ENCODE measurements at regions not wholly inside any gene's neighbourhood (a gene's known extent, or its start where the extent isn't known, plus 50 kb on each side); places are given as distances from the start of the nearest gene placed in this dataset.
"Not testable (repeated sequence)": the region's sequence is repeated elsewhere in the genome, so short reads cannot be mapped to it uniquely, and the experiment has no call there.

DNA sequence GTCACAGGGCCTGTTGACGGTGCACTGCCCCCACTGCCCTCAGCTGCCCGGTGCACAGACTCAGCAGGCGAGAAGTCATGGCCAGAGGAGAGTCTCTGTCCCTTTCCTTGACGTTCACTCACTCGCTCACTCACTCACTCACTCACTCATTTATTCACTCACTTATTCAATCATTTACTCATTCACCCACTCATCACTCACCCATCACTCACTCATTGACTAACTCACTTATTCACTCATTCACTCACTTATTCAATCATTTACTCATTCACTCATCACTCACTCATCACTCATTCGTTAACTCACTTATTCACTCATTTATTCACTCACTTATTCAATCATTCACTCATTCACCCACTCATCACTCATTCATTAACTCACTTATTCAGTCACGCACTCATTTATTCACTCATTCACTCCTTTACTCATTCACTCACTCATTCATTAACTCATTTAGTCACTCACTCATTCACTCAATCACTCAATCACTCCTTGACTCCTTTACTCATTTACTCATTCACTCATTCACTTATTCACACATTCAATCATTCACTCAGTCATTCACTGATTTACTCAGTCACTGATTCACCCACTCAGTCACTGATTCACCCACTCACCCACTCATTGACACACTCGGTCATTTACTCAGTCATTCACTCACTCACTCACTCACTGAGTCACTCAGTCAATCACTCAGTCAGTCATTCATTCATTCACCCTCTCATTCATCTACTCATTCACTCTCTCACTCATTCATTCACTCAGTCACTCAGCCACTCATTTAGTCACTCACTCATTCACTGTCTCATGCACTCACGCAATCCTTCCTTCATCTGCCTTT is 1193.5 kb downstream of the BRD1 start:
- DNase-seq (ENCODE audit: low read depth) = no peak

DNA sequence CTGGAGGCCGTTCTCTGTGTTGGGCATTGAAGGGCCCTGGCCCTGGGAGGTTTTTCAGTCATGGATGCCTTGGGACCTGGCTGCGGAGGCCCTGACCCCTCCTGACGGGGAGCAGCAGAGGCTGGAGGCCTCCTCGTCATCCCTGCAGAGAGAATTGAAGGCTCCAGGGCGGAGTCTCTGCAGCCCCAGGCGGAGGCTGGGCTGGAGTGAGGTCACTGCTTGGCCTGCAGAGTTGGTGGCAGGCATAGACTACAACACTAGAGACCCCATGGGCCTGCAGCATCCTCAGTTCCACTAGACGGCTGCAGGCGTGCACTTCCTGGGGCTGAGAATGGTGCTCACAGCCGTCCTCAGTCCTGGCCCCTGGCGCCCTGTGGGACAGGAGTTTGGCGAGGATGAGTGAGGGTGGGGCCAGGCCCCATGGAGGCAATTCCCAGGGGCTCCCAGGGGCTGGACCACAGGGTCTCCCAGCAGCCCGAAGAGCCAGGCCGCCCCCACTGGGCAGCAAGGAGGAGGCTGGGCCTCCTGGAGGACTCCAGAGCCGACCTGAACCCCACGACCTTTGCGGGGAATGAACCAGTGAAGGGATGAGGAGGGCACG is 1194.9 kb downstream of the BRD1 start:
- no peak for DNase-seq (ENCODE audit: low read depth)

DNA sequence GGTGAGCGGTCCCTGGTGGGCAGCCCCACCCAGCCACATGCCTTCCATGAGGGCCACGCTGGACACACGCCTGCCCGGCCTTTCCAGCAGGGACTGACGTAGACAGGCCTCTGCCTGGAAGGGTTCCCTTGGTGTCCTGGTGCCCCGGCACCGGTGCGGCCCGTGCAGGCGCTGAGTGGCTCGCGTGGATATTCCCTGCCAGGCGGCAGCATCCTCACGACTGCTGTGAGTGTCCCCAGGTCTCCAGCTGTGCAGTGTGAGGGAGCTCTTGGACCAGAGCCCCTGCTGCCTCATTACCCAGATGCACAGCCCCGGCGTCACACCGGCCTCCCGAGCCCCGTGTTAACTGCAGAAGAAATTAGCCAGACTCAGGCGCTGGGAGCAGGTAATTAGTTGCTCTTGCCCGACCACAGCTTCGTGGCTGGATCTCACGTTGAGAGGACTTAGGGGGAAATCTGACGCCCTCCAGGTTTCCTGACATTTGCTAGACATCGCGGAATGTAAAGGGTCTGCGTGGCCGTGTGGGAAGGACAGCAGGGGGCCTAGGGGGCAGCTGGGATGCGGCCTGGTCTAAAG is 1196.3 kb downstream of the BRD1 start:
- no peak for DNase-seq (ENCODE audit: low read depth)

DNA sequence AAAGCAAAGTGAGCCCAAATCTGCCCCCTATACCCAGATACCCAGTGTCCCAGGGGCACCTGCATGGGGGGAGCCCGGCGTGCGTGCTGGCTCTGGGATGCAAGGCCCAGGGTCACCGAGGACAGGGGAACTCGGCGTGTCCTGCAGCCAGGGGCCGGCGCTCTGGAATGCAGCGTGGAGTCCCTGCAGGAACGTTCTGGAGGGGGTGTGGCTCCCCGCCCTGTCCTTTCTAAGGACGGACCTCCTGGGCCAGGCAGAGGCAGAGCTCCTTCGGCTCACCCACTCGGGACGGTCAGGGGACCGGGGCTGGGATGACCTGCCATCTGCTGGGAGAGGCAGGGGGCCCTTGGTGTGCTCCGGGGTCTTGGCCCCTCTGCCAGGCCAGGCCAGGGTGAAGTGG is 1196.8 kb downstream of the BRD1 start:
- DNase-seq (ENCODE audit: low read depth) = no peak

DNA sequence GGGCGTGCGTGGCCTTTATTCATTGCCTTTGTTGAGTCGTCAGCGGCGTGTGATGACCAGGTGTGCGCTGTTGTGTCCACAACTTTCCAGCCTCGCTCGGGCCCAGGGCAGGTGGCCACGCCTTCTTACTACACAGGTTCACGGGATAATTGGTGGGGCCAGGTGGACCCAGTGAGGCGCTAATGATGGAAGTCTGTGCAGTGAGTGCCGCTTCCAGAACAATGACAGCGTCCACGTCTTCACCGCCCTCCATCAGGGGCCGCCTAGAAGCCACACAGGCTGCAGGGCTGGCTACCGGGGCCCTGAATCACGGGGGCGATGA is 1197.3 kb downstream of the BRD1 start:
- no peak for DNase-seq (ENCODE audit: low read depth)

DNA sequence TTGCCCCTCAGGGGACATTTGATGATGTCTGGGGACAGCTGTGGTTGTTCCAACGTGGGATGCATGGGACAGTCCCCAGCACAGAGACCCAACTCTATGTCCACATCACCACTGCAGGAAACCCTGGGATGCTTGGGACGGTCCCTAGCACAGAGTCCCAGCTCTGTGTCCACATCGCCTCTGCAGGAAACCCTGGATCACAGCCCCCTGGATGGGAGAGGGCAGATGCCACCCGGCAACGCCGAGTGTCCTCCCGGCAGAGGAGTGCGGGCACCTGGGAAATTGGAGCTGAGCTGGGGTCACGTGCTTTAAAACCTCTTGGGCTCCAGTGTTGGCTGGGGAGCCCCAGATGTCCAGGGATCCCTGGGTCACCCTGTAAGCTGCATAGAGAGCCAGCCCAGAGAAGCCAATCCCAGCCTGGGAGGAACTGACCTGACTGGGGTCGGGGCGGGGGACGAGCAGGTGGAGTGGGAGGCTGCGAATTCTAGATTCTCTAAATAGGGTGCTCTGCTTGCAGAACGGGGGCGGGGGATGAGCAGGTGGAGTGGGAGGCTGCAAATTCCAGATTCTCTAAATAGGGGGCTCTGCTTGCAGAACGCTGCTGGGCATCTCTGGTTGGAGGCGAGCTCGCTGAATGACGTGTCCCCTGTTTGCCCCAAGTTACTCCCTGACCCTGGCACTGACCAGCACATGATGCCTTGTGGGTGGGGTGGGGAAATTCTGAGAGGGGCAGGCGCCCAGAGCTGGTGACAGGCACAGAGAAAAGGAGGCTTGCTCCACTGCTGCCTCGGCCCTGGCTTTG is 1197.8 kb downstream of the BRD1 start:
- DNase-seq (ENCODE audit: low read depth) = no peak

DNA sequence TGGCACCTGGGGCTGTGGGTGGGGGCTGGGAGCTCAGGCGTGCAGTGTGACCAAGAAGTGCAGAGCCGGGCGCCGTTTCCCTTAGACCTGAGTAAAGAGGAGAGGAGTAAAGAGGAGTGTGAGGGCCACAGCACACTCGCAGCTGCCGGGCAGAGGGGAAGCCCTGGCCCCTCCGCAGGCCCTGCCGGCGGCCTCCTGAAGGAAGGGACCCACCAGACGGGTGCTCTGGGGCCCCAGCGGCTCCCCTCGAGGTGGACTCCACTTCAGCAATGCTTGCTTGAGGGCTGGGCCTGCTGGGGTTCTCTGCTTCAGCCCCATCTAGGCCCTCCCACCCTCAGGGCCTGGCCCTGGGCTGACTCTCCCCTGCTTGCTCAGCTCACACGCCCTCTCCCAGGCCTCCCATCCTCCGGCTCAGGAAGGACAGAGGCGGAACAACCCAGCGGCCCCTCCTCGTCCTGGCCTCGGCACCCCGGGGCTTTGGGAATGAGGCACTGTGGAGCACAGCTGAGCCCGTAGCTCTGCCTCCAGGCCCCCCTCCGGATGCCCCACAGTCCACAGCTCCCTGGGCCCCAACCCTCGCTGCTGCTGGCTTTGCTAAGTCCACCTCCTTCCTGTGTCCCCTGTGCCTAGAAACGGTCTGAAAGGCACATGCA is 1198.7 kb downstream of the BRD1 start:
- DNase-seq (ENCODE audit: low read depth) = no peak

DNA sequence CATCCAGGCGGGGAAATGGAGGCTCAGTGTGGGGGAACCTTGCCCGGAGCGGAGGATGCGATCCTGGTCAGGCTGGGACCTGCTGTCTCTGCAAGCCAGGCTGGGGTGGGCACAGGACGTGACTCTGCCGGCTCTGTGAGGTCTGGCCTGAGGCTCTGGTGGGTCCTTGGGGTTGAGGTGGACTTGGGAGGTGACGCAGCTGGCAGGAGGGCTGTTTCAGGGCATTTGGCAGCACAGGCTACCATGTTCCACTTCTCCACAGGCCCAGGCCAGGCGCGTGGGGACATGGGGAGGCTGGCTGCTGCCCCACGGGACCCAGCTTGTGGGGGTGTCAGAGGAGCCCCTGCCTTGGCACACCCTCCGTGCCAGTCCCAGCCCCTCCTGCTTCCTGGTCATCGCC is 1199.7 kb downstream of the BRD1 start:
- no peak for DNase-seq (ENCODE audit: low read depth)

DNA sequence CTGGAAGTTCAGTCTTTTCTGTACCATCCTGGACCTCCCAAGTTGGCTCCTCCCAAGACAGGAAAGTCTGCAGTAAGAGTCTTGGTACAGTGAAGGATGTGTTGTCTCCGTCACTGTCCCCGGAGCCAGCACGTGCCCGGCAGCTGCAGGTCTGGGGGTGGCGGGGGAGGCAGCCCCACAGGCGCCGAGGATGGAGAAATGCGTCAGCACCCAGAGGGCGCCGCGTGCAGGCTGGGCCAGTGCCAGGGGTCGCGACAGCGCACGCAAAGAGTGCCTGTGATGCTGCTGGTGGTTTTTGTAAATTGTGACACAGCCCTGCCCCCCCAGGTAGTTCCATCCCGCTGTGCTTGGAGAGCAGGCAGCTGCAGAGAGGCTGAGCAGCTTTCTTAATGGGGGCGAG is 1200.5 kb downstream of the BRD1 start:
- peak; percentile 44 for DNase-seq (ENCODE audit: low read depth)

DNA sequence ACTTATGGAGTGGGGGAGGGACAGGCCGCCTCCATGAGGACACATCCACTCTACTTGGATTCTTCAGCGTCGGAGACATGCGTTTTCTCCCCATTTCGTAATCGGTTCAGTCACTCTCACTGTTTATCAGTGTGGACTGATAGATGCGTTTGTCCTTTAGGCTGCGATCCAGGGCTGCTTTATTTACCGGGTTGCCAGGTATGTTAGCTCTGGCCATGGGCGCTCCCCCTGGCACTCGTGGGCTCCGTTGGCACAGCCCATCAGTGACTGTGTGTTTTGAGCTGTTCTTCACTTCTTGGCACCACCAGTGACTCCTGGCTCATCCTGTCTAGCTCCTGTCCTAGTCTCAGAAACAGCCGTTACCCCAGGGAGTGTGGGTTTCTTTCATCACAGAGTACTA is 1203.3 kb downstream of the BRD1 start:
- DNase-seq (ENCODE audit: low read depth) = no peak

DNA sequence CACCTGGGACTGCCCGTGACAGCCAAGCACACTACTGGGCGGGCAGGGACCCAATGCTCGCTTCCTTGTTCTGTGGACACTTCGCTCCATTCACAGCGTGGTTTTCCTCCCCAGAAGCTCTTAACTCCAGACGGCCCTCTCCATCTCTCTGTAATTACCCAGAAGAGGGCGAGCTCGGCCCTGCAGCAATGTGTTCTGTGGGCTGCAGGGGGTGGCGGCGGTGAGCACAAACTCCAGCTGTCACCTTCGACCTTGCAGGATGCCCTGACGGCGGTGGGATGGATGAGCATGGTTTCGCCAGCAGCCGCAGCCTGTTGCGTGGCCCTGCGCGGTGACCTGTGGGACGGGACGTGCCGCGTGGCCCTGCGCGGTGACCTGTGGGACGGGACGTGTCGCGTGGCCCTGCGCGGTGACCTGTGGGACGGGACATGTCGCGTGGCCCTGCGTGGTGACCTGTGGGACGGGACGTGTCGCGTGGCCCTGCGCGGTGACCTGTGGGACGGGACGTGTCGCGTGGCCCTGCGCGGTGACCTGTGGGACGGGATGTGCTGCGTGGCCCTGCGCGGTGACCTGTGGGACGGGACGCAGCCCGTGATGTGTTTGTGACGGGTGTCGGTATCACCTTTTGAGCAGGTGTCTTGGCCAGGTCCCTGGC is 1204.7 kb downstream of the BRD1 start:
- DNase-seq (ENCODE audit: low read depth) = no peak

DNA sequence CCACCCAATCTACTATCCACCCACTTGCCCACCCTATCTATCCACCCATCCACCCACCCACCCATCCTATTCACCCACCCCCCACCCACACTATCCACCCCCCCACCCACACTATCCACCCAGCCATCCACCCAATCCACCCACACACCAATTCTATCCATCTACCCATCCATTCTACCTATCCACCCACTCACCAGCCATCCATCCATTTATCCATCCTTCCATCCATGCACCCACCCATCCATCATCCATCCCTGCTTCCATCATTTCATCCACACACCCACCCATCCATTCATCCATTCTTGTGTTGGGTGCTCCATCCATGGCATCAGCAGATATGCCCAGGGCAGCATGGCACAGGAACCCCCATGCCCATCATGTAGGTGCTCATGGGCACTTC is 1206.6 kb downstream of the BRD1 start:
- no peak for DNase-seq (ENCODE audit: low read depth)

DNA sequence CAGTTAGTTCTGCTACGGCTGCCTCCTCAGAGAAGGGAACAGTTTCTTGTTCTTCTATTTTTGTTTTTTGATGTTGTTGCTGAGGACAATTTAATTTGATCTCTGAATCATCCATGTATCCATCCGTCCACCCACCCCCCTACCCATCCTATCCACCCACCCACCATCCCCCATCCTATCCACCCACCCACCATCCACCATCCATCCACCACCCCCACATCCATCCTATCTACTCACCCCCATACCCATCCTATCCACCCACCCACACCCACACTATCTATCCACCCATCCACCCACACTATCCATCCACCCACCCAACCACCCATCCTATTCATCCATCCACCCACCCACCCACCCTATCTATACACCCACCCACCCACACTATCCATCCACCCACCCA is 1207.2 kb downstream of the BRD1 start:
- DNase-seq (ENCODE audit: low read depth) = not testable (repeated sequence)

DNA sequence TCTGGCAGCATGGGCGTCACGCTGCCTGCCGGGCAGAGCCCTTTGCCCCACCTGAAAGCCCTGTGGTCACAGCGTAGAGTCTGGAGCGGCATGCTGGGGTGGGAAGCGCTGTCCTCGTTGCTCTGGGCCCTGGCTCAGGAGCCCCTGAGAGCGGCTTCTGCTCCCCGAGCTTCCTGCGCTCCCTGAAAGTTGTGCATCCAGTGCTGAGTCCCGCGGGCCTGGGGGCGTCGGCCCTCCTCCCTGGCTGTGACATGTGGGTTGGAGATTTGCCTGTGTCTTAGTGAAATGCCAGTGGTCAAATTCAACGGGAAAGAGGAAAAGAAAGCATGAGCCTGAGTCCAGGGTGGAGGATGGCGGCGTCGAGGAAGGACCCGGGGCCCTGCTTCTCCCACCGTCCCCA is 1208.0 kb downstream of the BRD1 start:
- DNase-seq (ENCODE audit: low read depth) = no peak

DNA sequence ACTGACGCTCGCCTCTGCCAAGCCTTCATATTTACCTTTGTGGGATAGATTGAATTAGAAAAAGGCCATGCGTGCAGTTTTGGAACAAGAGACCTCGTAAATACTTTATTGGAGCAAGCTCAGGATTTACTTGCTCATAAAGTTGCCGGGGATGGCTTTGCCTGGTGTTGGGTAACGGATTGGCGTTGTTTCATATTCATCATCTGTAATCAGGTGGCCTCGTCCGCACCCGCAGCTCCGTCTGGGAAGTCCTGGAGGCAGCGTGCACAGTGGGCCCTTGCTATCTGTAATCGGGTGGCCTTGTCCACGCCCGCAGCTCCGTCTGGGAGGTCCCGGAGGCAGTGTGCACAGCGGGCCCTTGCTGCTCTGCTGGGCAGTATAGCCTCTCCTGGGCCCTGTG is 1209.3 kb downstream of the BRD1 start:
- DNase-seq (ENCODE audit: low read depth) = no peak

DNA sequence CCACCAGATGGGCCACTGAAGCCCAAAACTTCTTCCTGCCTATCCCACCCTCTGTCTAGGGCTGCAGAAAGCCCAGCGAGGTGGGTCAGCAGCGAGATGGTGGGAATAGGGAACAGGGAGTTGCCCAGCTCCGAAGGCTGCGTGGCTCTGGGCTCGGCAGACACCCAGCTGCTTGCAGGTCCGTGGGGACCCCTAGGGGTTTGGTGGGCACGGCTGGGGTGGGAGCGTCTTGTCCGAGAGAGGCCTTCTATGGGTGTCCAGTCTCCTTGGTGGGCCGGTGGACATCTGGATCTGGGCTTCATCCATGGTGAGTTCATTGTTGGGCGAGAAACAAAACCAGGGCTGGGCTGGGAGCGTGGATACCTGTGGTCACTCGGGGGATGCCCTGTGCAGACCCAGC is 1211.0 kb downstream of the BRD1 start:
- no peak for DNase-seq (ENCODE audit: low read depth)

DNA sequence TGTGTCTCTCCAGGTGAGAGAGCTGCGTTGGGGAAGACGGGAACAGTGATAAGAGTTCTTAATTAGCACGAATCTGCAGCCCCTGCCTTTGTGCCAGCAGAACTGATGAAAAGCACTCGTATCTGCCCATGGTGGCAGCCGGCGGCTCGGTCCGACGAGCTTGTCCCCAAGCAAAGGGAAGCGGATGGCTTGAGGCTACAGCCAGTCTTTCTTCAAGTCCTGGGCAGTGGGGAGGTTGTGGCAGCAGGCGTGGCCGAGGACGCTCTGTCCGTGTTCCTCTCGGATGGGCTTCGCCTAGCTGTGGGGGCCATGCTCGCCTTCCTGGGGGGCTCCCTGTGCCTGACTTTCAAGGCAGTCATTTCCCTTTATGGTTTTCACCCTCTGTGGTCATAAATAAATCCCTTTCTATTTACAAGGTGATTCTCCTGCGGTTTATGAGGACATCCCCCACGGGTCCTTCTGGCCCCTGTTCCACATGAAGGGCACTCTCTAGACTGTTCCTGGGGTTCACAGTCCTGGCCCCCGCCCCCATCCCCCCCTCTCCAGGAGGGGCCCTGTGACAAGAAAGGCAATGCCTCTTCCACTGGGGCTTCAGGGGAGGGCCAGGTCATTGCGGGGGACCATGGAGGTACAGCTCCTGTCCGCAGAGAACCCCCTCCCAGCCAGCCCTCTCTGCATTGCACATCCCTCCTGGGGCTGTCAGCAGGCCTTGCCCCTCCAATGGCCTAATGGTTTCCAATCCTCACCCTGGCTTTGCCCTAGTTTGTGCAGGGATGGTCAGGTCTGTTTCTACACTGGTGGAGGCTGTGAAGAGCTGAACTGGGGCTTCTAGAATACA is 1212.3 kb downstream of the BRD1 start:
- no peak for DNase-seq (ENCODE audit: low read depth)

DNA sequence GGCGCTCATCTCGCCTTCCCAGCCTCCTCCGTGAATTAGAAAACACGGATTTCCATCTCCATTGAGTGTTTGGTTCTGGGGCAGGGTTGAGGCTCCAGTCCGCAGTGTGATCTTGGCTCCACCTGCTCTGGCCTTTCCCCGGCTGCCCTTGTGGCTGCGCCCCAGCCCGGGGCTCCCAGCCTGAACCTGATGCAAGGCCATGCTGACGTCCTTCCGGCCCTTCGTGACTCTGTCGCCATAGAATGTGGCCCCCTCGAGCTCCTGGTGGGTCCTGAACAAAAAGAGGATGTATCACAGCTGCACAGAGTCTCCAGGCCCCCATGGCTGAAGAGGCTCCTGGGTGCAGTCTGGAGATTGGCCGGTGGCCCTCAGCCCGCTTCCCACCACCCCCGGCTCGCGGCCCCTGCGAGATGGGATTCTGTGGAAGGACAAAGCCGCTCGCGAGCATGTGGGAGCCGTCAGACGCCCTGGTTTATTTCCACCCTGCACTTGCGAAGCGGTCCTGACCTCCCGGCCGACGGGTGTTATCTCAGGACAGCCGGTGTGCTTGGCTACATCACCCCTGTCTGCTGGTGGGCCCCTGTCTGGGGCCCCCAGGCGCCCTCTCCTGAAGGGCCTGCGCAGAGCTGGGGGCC is 1214.0 kb downstream of the BRD1 start:
- no peak for DNase-seq (ENCODE audit: low read depth)

DNA sequence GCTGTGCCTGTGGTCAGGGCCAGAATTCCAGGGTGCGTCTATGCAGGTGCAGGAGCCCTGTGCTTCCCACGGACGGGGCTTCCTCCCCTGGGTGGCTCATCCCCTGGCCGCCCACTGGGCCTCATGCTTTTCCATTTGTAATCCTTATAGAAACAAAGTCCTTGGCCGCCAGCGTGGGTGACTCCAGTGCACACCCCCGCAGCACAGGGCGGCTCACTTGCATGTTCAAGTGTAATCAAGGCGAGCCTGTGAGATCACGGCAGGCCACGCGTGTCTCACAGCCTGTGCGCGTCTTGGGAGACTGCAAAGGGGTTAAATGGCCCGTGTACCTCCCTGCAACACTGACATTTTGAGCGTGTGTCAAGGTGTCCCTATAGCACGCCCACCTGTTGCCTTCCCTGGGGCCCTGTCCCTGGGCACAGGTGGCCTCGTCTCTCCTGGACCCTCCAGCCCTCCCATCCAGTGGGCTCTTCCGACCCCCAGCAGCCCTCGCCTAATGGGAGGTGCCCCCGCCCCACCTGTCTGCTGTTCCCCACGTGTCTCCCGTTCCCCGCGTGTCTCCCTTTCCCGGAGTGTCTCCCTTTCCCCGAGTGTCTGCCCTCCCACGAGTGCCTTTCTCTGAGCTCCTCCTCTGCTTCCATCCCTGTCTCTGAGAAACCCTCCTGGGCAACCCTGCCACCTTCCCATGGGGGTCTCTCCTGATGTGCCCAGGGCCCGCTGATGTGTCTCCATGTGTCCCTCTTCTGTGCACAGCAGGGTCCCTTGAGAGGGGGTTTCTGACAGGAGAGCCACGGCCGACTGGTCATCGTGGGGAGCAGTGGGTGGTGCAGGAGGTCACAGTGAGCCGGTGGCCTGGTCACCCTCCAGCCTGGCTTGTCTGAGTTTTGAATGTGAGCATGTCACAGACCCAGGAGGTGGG is 1215.3 kb downstream of the BRD1 start:
- no peak for DNase-seq (ENCODE audit: low read depth)
